IMR-90 (cell line): ENCODE measurements at regions not wholly inside any gene's neighbourhood (a gene's known extent, or its start where the extent isn't known, plus 50 kb on each side); places are given as distances from the start of the nearest gene placed in this dataset.

Source experiments
- ATAC-seq: fragments of 200-7000 bp; cut with Tn5 transposase; 2 replicates; pipeline ENCODE4 v1.9.1; 2020; ENCODE audit warnings: low read depth, mild to moderate bottlenecking, moderate library complexity
- BruUV-seq: library from RNA; stranded (reverse); fragments of 400-500 nt; replicated peaks from 2 replicates; lab custom pipeline; 2021; lab: Mats Ljungman, UMichigan
- CTCF ChIA-PET: fragments of 300-600 bp; formaldehyde crosslinking; extraction: SDS; loops from one replicate; lab custom pipeline; 2021; ENCODE audit warnings: antibody characterized with exemption; lab: Yijun Ruan, JAX
- POLR2A ChIA-PET: fragments of 300-600 bp; sonication (Branson Sonifier 250); formaldehyde crosslinking; loops from one replicate; lab custom pipeline; 2022; ENCODE audit warnings: antibody characterized with exemption; ENCODE audit not compliant: unreplicated experiment; lab: Charles Lee
- DNase-seq: peaks from one replicate; pipeline ENCODE4 v3.0.0; 2013
- H2AFZ ChIP-seq: replicated peaks from 2 replicates; pipeline ENCODE3; 2013; ENCODE audit warnings: low read length, mild to moderate bottlenecking; ENCODE audit not compliant: poor library complexity
- H2AK5ac ChIP-seq: 2 replicates; pipeline ENCODE4 v1.6.1; 2013; ENCODE audit warnings: low read depth, low read length, inconsistent platforms
- H2AK9ac ChIP-seq: replicated peaks from 2 replicates; pipeline ENCODE3; 2013; ENCODE audit warnings: mild to moderate bottlenecking, low read depth, low read length, moderate library complexity; ENCODE audit not compliant: poor library complexity
- H2BK120ac ChIP-seq: 2 replicates; pipeline ENCODE4 v1.6.1; 2013; ENCODE audit warnings: low read depth, low read length, inconsistent platforms
- H2BK15ac ChIP-seq: 3 replicates; pipeline ENCODE4 v1.6.1; 2013; ENCODE audit warnings: low read depth, low read length, inconsistent platforms
- H2BK20ac ChIP-seq: 2 replicates; pipeline ENCODE4 v1.6.1; 2013; ENCODE audit warnings: low read depth, mild to moderate bottlenecking, inconsistent platforms, low read length, moderate library complexity
- H2BK5ac ChIP-seq: 2 replicates; pipeline ENCODE4 v1.6.1; 2013; ENCODE audit warnings: mild to moderate bottlenecking, low read depth, low read length, inconsistent platforms; ENCODE audit not compliant: poor library complexity, severe bottlenecking
- H3K14ac ChIP-seq: replicated peaks from 2 replicates; pipeline ENCODE4 v1.6.1; 2013; ENCODE audit warnings: low read depth, low read length, inconsistent platforms
- H3K18ac ChIP-seq: 2 replicates; pipeline ENCODE4 v1.6.1; 2013; ENCODE audit warnings: low read depth, low read length, control low read depth
- H3K23ac ChIP-seq: 2 replicates; pipeline ENCODE4 v1.6.1; 2013; ENCODE audit warnings: low read depth, low read length, inconsistent platforms
- H3K27ac ChIP-seq: 2 replicates; pipeline ENCODE4 v1.5.1; 2013; ENCODE audit warnings: mild to moderate bottlenecking, control low read depth, low read length; ENCODE audit not compliant: insufficient read depth
- H3K27me3 ChIP-seq: 2 replicates; pipeline ENCODE4 v1.6.1; 2013; ENCODE audit warnings: low read length; ENCODE audit not compliant: control insufficient read depth, insufficient read depth
- H3K36me3 ChIP-seq: 2 replicates; pipeline ENCODE4 v1.6.1; 2013; ENCODE audit warnings: low read length, mixed read lengths; ENCODE audit not compliant: control insufficient read depth, insufficient read depth
- H3K4ac ChIP-seq: 2 replicates; pipeline ENCODE4 v1.6.1; 2013; ENCODE audit warnings: low read depth, low read length, inconsistent platforms
- H3K4me1 ChIP-seq: 2 replicates; pipeline ENCODE4 v1.6.1; 2013; ENCODE audit warnings: low read length, mixed read lengths; ENCODE audit not compliant: control insufficient read depth, insufficient read depth
- H3K4me2 ChIP-seq: 2 replicates; pipeline ENCODE4 v1.6.1; 2013; ENCODE audit warnings: low read depth, mild to moderate bottlenecking, control low read depth, low read length, moderate library complexity
- H3K4me3 ChIP-seq: 2 replicates; pipeline ENCODE4 v1.5.1; 2013; ENCODE audit warnings: low read depth, mild to moderate bottlenecking, control low read depth, low read length, moderate library complexity; ENCODE audit not compliant: insufficient read depth
- H3K56ac ChIP-seq: 2 replicates; pipeline ENCODE4 v1.6.1; 2013; ENCODE audit warnings: low read length, inconsistent platforms; ENCODE audit not compliant: insufficient read depth; ENCODE audit errors: extremely low read depth
- H3K79me1 ChIP-seq, 2 experiments: 2 replicates each; pipeline ENCODE4 v1.6.1; 2013; ENCODE audit warnings: low read length in 2 of 2, inconsistent platforms in 1 of 2, low read depth in 1 of 2
- H3K9ac ChIP-seq: 2 replicates; pipeline ENCODE4 v1.6.1; 2013; ENCODE audit warnings: low read depth, low read length, control low read depth
- H3K9me1 ChIP-seq: 2 replicates; pipeline ENCODE4 v1.6.1; 2013; ENCODE audit warnings: low read length, inconsistent platforms; ENCODE audit not compliant: insufficient read depth
- H3K9me3 ChIP-seq: 2 replicates; pipeline ENCODE4 v1.6.1; 2013; ENCODE audit warnings: low read length; ENCODE audit not compliant: control insufficient read depth, insufficient read depth
- H4K20me1 ChIP-seq: 2 replicates; pipeline ENCODE4 v1.6.1; 2013; ENCODE audit warnings: low read length, inconsistent platforms; ENCODE audit not compliant: insufficient read depth
- H4K5ac ChIP-seq: 2 replicates; pipeline ENCODE4 v1.6.1; 2013; ENCODE audit warnings: mild to moderate bottlenecking, low read depth, low read length, control low read depth
- H4K8ac ChIP-seq, 2 experiments: 2 replicates each; pipeline ENCODE4 v1.6.1; 2013; ENCODE audit warnings: low read depth in 2 of 2, low read length in 2 of 2, control low read depth in 1 of 2, inconsistent platforms in 1 of 2
- H4K91ac ChIP-seq: 2 replicates; pipeline ENCODE4 v1.6.1; 2013; ENCODE audit warnings: low read depth, low read length, inconsistent platforms; ENCODE audit not compliant: insufficient read depth
- BHLHE40 ChIP-seq: fragments of 150-350 bp; IDR thresholded peaks from 2 replicates; pipeline ENCODE4 v1.6.1; 2016; ENCODE audit warnings: mild to moderate bottlenecking, low read depth, low read length
- CTCF ChIP-seq: conservative IDR thresholded peaks from 2 replicates; pipeline ENCODE4 v1.5.1; 2012; ENCODE audit warnings: mild to moderate bottlenecking, low read depth, low read length, improper control_type of control experiment
- ELK1 ChIP-seq: fragments of 150-350 bp; IDR thresholded peaks from 2 replicates; pipeline ENCODE4 v1.6.1; 2016; ENCODE audit warnings: low read depth, mild to moderate bottlenecking, low read length, moderate library complexity, borderline replicate concordance
- FOS ChIP-seq: fragments of 150-350 bp; IDR thresholded peaks from 2 replicates; pipeline ENCODE4 v1.6.1; 2016; ENCODE audit warnings: low read depth, low read length
- MAFK ChIP-seq: IDR thresholded peaks from 2 replicates; pipeline ENCODE4 v1.6.1; 2012; ENCODE audit warnings: low read depth, low read length, improper control_type of control experiment
- MAZ ChIP-seq: IDR thresholded peaks from 2 replicates; pipeline ENCODE4 v1.6.1; 2012; ENCODE audit warnings: low read depth, mild to moderate bottlenecking, low read length, improper control_type of control experiment, moderate library complexity, borderline replicate concordance
- MXI1 ChIP-seq: IDR thresholded peaks from 2 replicates; pipeline ENCODE4 v1.6.1; 2012; ENCODE audit warnings: low read depth, mild to moderate bottlenecking, low read length, moderate library complexity, borderline replicate concordance
- NFE2L2 ChIP-seq: fragments of 150-350 bp; IDR thresholded peaks from 2 replicates; pipeline ENCODE4 v1.6.1; 2016; ENCODE audit warnings: low read depth, mild to moderate bottlenecking, low read length
- POLR2A ChIP-seq: IDR thresholded peaks from 2 replicates; pipeline ENCODE4 v1.6.1; 2012; ENCODE audit warnings: mild to moderate bottlenecking, low read depth, low read length
- RAD21 ChIP-seq: IDR thresholded peaks from 2 replicates; pipeline ENCODE4 v1.6.1; 2012; ENCODE audit warnings: low read length, improper control_type of control experiment
- RCOR1 ChIP-seq: IDR thresholded peaks from 2 replicates; pipeline ENCODE4 v1.6.1; 2012; ENCODE audit warnings: mild to moderate bottlenecking, low read length, improper control_type of control experiment; ENCODE audit not compliant: insufficient replicate concordance
- RFX5 ChIP-seq: IDR thresholded peaks from 2 replicates; pipeline ENCODE4 v1.8.0; 2012; ENCODE audit warnings: low read depth, mild to moderate bottlenecking, low read length, moderate library complexity
- SMC3 ChIP-seq: fragments of 150-350 bp; IDR thresholded peaks from 2 replicates; pipeline ENCODE4 v1.6.1; 2016; ENCODE audit warnings: low read depth, mild to moderate bottlenecking, antibody characterized with exemption, low read length, moderate library complexity
- USF2 ChIP-seq: fragments of 150-350 bp; IDR thresholded peaks from 2 replicates; pipeline ENCODE4 v1.6.1; 2017; ENCODE audit warnings: mild to moderate bottlenecking, antibody characterized with exemption, low read length, low read depth
- WGBS, 2 experiments: methylation state at CpG; one replicate each; pipeline versions ENCODE4 v1.1.5 to v1.1.7; 2013; ENCODE audit warnings: missing lambda C conversion rate in 2 of 2; ENCODE audit not compliant: insufficient read length in 1 of 2; ENCODE audit errors: extremely low coverage in 2 of 2; 5-methylcytosine and 5-hydroxymethylcytosine counted together
- dilution Hi-C: fragments of 300-500 bp; cut with HindIII; formaldehyde crosslinking; loops from one replicate; pipeline ENCODE4 v1.14.3; 2018; ENCODE audit warnings: low sequenced_read_pairs; ENCODE audit not compliant: unreplicated experiment
- in situ Hi-C: fragments of 300-500 bp; cut with MboI; formaldehyde crosslinking; loops from 3 replicates; pipeline ENCODE4 v1.14.3; 2019; ENCODE audit warnings: low sequenced_read_pairs, inconsistent platforms, mixed read lengths
- intact Hi-C: fragments of 100-400 bp; cut with micrococcal nuclease; formaldehyde crosslinking; loops from 2 replicates; pipeline ENCODE4 v1.10.0; 2022

GRCh38 chr11:70838198-70838597 is 414.2 kb downstream of the SHANK2 start:
- Histone ChIP-seq H2BK15ac (no peak overlapping the region), H4K8ac (no peak overlapping the region), H4K20me1 (no peaks in the 10 kb centered on the region), H2AK9ac (no peak overlapping the region), H3K27ac (no peak overlapping the region), H3K9ac (no peak overlapping the region), H2BK20ac (no peak overlapping the region), H3K4ac (no peak overlapping the region), H3K14ac (no peak overlapping the region), H3K9me1 (no peaks in the 10 kb centered on the region), H3K4me2 (no peak overlapping the region), H4K5ac (no peak overlapping the region), H3K4me1 (peaks cover 2% of the 10 kb centered on the region; the same call in 1 of the 2 replicates), H3K18ac (no peak overlapping the region), H3K27me3 (no peaks in the 10 kb centered on the region), H2AFZ (no peak overlapping the region), H3K23ac (no peak overlapping the region), H3K4me3 (no peak overlapping the region), H3K79me1 (no peaks in the 10 kb centered on the region), H2BK5ac (no peak overlapping the region), H3K56ac (no peak overlapping the region), H3K9me3 (peaks cover 14% of the 10 kb centered on the region), H4K91ac (no peak overlapping the region), H2AK5ac (no peak overlapping the region), H3K36me3 (no peaks in the 10 kb centered on the region), H2BK120ac (no peak overlapping the region)
- CTCF ChIA-PET: no interaction called here
- no TSS peak for BruUV-seq
- in situ Hi-C loops (no loop called here), intact Hi-C loops (no loop called here), dilution Hi-C loops (no loop called here)
- ATAC-seq (no peak), DNase-seq (no peak)
- no CpG with 5 or more reads among the region's 3 CpGs for WGBS, 2 experiments
- POLR2A ChIA-PET: no interaction called here
- TF ChIP-seq RCOR1: no peak
- no peak for TF ChIP-seq SMC3
- no peak for TF ChIP-seq NFE2L2
- no peak for TF ChIP-seq RAD21
- no peak for TF ChIP-seq MXI1
- TF ChIP-seq FOS: no peak
- no peak for TF ChIP-seq MAZ
- TF ChIP-seq BHLHE40: no peak
- TF ChIP-seq RFX5: no peak
- TF ChIP-seq CTCF: no peak
- TF ChIP-seq MAFK: no peak
- no peak for TF ChIP-seq ELK1
- no peak for TF ChIP-seq USF2
- TF ChIP-seq POLR2A: no peak
